COLO829 (cell line): ENCODE measurements at regions not wholly inside any gene's neighbourhood (a gene's known extent, or its start where the extent isn't known, plus 50 kb on each side); places are given as distances from the start of the nearest gene placed in this dataset.

Source experiments
- DNase-seq: peaks from one replicate; pipeline ENCODE4 v3.0.0; 2012; ENCODE audit warnings: low spot score

GRCh38 chrX:146144039-146144438 lies 326.4 kb downstream of the SLITRK2 start:
- DNase-seq: no peak

- peak; percentile 21 for DNase-seq
Observed at GRCh38 chrX:146154191-146154590, 336.6 kb downstream of the SLITRK2 start.

GRCh38 chrX:146160443-146161203 lies 343.0 kb downstream of the SLITRK2 start:
- peak; percentile 50 for DNase-seq

- DNase-seq: no peak
Observed at GRCh38 chrX:146173742-146174141, 356.1 kb downstream of the SLITRK2 start.

- peak; percentile 35 for DNase-seq
Observed at GRCh38 chrX:146181858-146182257, 364.2 kb downstream of the SLITRK2 start.

- no peak for DNase-seq
Observed at GRCh38 chrX:146186540-146186939, 368.9 kb downstream of the SLITRK2 start.

- DNase-seq: no peak
Observed at GRCh38 chrX:146189371-146189770, 371.7 kb downstream of the SLITRK2 start.

GRCh38 chrX:146208821-146209220 lies 391.2 kb downstream of the SLITRK2 start:
- peak; percentile 52 for DNase-seq

- DNase-seq: peak; percentile 18
Observed at GRCh38 chrX:146224442-146224841, 406.8 kb downstream of the SLITRK2 start.

- DNase-seq: no peak
Observed at GRCh38 chrX:146238173-146238572, 420.5 kb downstream of the SLITRK2 start.

- peak; percentile 7 for DNase-seq
Observed at GRCh38 chrX:146241902-146242301, 424.3 kb downstream of the SLITRK2 start.

GRCh38 chrX:146243041-146243440 lies 425.4 kb downstream of the SLITRK2 start:
- peak; percentile 21 for DNase-seq

- DNase-seq: no peak
Observed at GRCh38 chrX:146259207-146259606, 441.6 kb downstream of the SLITRK2 start.

GRCh38 chrX:146264763-146265375 lies 447.2 kb downstream of the SLITRK2 start:
- DNase-seq: no peak

GRCh38 chrX:146278381-146278780 lies 460.8 kb downstream of the SLITRK2 start:
- DNase-seq: no peak
